Stimulated activated naive B cell treated with anti-CD40 and anti-IgM and Interleukin-4, amounts not matched to agents 10 μg/mL and 1 μg/mL and 100 μg/mL, for 72 hours (primary cell): ENCODE measurements at regions not wholly inside any gene's neighbourhood (a gene's known extent, or its start where the extent isn't known, plus 50 kb on each side); places are given as distances from the start of the nearest gene placed in this dataset.

Experiments
- ATAC-seq, 2 donors: fragments of 150-1000 bp; cut with Tn5 transposase; replicated peaks; 2 replicates each; pipeline ENCODE4 v1.10.0; 2021; ENCODE audit warnings: moderate library complexity in 1 of 2
- DNase-seq: peaks from one replicate; pipeline ENCODE4 v3.0.0; 2021
- H3K27ac Mint-ChIP-seq: one replicate; pipeline ENCODE4 v1.8.0; 2022; ENCODE audit warnings: mild to moderate bottlenecking, mixed read lengths
- H3K27me3 Mint-ChIP-seq, 2 donors: one replicate each; pipeline ENCODE4 v1.8.0; 2022; ENCODE audit warnings: mixed read lengths in 2 of 2
- H3K36me3 Mint-ChIP-seq, 2 donors: one replicate each; pipeline ENCODE4 v1.8.0; 2022; ENCODE audit warnings: mixed read lengths in 2 of 2, mild to moderate bottlenecking in 1 of 2
- H3K4me1 Mint-ChIP-seq, 2 donors: one replicate each; pipeline ENCODE4 v1.8.0; 2022; ENCODE audit warnings: mixed read lengths in 2 of 2, mild to moderate bottlenecking in 1 of 2
- H3K4me3 Mint-ChIP-seq, 2 donors: one replicate each; pipeline ENCODE4 v1.8.0; 2022; ENCODE audit warnings: mild to moderate bottlenecking in 2 of 2, mixed read lengths in 2 of 2, moderate library complexity in 1 of 2
- H3K9me3 Mint-ChIP-seq, 2 donors: one replicate each; pipeline ENCODE4 v1.8.0; 2022; ENCODE audit warnings: mixed read lengths in 2 of 2, mild to moderate bottlenecking in 1 of 2

DNA sequence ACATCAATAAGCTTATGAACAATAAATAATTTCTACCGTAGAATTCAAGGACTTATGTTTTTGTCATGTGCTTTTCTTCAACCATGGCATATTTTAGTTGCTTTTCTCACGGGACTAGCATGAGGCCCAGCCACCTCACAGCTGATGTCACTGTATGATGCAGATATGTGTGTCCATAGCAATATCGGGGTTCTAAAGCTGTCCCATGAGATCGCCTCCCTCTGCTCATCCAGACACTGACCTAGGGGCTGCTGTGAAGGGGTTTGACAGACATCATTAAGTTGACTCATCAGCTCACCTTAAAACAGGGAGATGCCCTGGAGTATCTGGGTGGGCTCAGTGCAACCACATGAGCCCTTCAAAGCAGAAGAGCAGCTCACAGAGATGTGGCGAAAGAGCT lies 210.3 kb upstream of the AJAP1 start:
- Mint-ChIP-seq H3K27me3 (peaks cover 38 to 41% of the 10 kb centered on the region in 2 donors), H3K27ac (no peak overlapping the region), H3K9me3 (peaks cover 0 to 1% of the 10 kb centered on the region in 2 donors), H3K4me3 (no peak overlapping the region), H3K36me3 (no peaks in the 10 kb centered on the region), H3K4me1 (no peaks in the 10 kb centered on the region)
- no peak for ATAC-seq
- DNase-seq, result no peak

DNA sequence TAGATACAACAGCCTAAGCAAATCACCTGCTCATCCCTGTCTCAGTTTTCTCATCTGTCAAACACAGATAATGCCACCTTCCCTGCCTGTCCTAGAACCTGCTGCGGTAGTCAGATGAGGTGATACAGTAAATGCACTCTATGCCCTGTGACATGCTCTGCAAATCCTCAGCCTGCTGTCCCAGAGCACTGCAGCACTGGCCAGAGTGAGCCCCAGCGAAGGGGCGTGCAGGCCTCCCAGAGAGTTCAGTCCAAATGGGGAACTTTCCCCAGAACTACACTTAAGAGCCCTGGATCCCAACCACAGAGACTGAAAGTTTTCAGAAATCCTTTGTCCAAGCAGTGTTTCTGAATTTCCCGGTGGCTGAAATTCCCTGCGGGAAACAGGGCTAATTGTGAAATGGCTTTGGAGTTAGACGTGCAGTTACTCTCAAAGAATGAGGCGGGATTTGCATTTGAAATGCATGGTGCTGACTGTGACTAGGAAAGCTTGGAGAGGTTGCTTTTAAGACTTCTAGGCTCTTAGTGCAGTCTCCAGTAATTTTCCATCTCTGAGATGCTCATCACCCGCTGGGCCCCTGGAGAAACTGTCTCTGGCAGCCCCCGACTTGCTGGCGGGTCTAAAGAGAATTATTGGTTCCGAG lies 206.5 kb upstream of the AJAP1 start:
- DNase-seq (no peak), ATAC-seq (no peak)
- Mint-ChIP-seq H3K27ac (no peak overlapping the region), H3K4me1 (no peaks in the 10 kb centered on the region), H3K9me3 (peaks cover 0 to 1% of the 10 kb centered on the region in 2 donors), H3K27me3 (peaks cover 43 to 48% of the 10 kb centered on the region in 2 donors), H3K36me3 (no peaks in the 10 kb centered on the region), H3K4me3 (no peak overlapping the region)

DNA sequence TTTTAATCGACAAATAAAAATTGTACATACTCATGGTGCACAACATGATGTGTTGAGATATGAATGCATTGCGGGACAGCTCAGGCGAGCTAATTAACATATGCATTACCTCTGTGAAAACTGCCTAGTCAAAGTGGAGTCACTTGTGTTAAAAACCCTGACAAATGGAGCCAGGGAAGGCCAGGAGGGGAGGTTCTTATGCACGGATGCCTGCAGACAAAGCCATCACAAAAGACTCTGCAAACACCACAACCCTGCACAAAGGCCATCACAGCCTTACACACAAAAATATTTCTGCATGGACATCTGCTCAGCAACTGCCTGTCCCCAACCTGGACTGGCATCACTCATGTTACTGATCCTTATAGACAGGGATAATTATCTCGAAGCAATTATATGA lies 204.4 kb upstream of the AJAP1 start:
- Mint-ChIP-seq H3K4me3 (no peak overlapping the region), H3K9me3 (no peaks in the 10 kb centered on the region), H3K27me3 (peaks cover 31 to 42% of the 10 kb centered on the region in 2 donors), H3K4me1 (no peaks in the 10 kb centered on the region), H3K36me3 (no peaks in the 10 kb centered on the region), H3K27ac (no peak overlapping the region)
- DNase-seq, result no peak
- no peak for ATAC-seq

DNA sequence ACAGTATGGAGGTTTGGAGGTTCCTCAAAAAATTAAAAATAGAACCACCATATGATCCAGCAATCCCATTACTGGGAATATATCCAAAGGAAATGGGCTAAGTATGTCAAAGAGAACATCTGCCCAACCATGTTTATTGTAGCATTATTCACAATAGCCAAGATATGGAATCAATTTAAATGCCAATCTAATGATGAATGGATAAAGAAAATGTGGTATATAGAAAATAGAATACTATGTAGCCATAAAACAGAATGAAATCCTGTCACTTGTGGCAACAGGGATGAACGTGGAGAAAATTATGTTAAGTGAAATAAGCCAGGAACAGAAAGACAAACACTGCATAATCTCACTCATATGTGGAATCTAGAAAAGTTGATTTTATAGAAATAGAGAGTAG lies 201.7 kb upstream of the AJAP1 start:
- Mint-ChIP-seq H3K4me1 (no peaks in the 10 kb centered on the region), H3K36me3 (peaks cover 0 to 2% of the 10 kb centered on the region in 2 donors), H3K27me3 (peaks cover 12 to 21% of the 10 kb centered on the region in 2 donors), H3K9me3 (peaks cover 5% of the 10 kb centered on the region in 2 donors), H3K4me3 (no peak overlapping the region), H3K27ac (no peak overlapping the region)
- ATAC-seq (no peak), DNase-seq (no peak)

DNA sequence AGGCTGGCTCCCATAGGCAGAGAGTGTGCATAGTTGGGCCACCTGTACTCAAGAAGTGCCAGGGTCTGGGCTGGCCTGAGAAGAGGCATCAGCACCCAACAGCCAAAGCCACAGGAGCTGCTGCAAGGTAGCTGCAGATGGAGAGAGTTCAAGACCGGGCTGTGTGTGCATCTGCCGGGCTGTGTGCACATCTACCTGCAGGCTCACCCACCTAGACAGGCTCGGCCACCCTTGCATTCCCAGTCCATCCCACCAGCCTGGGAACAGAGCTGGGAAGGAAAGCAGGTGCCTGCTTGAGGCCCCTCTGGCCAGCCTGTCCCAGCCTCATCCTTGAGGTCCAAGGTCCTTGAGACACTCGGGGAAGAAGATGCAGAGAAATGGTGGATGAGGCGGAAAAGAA lies 194.4 kb upstream of the AJAP1 start:
- no peak for DNase-seq
- Mint-ChIP-seq H3K27me3 (no peaks in the 10 kb centered on the region), H3K36me3 (peaks cover 0 to 2% of the 10 kb centered on the region in 2 donors), H3K9me3 (peaks cover 5 to 9% of the 10 kb centered on the region in 2 donors), H3K4me3 (no peak overlapping the region), H3K27ac (no peak overlapping the region), H3K4me1 (no peaks in the 10 kb centered on the region)
- ATAC-seq, result no peak

DNA sequence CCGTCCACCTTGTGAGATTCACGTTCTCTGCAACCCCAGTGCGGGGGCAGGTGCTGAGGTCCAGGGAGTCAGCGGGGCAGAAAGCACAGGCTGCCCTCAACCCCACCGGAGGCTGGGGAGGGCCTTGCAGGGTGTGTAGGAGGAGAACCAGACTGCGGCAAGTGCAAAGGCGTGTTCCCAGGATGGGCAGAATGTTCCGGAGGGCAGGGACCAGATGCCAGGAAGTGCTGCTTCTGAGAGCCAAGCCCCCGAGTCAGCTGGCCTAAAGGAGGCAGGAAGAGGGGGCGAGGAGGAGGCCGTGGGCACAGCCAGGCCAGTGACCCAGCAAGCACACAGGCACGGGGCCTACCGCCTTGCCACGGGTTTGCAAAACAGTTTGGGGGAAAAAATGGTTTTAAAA lies 193.8 kb upstream of the AJAP1 start:
- no peak for ATAC-seq
- peaks cover 0 to 2% of the 10 kb centered on the region in 2 donors for H3K36me3 Mint-ChIP-seq
- no peak for DNase-seq
- no peak overlapping the region for H3K27ac Mint-ChIP-seq
- no peak overlapping the region for H3K4me3 Mint-ChIP-seq
- H3K9me3 Mint-ChIP-seq, result peaks cover 5 to 10% of the 10 kb centered on the region in 2 donors
- no peaks in the 10 kb centered on the region for H3K4me1 Mint-ChIP-seq
- no peaks in the 10 kb centered on the region for H3K27me3 Mint-ChIP-seq

DNA sequence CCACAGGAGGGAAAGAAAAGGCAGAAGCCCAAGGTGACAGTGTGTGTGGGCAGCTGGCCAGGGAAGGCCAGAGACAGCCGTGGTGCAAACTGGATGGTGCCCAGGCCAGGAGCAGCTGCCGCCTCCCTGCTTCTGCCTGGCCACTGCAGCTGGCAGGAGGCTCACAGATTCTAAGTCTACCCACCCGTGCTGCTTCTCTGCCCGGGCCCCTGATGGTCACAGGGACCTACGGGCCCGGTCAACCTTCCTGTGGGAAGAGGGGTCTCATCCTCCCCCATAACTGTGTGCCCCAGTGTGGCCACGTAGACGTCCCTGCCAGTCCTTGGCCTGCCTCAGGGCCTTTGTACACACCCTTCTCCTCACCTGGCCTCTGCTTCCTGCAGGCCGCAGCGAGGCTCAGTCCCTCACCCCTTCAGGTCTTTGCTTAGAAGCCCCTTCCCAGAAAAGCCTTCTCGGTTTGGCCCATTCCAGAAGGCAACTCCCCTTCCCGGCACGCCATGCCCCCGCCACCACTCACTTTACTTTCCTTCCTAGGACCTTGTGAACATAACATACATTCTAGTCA lies 192.6 kb upstream of the AJAP1 start:
- Mint-ChIP-seq H3K4me1 (no peaks in the 10 kb centered on the region), H3K9me3 (peaks cover 2 to 6% of the 10 kb centered on the region in 2 donors), H3K27ac (no peak overlapping the region), H3K4me3 (no peak overlapping the region), H3K36me3 (no peaks in the 10 kb centered on the region), H3K27me3 (peaks cover 2 to 3% of the 10 kb centered on the region in 2 donors)
- ATAC-seq (no peak), DNase-seq (no peak)

DNA sequence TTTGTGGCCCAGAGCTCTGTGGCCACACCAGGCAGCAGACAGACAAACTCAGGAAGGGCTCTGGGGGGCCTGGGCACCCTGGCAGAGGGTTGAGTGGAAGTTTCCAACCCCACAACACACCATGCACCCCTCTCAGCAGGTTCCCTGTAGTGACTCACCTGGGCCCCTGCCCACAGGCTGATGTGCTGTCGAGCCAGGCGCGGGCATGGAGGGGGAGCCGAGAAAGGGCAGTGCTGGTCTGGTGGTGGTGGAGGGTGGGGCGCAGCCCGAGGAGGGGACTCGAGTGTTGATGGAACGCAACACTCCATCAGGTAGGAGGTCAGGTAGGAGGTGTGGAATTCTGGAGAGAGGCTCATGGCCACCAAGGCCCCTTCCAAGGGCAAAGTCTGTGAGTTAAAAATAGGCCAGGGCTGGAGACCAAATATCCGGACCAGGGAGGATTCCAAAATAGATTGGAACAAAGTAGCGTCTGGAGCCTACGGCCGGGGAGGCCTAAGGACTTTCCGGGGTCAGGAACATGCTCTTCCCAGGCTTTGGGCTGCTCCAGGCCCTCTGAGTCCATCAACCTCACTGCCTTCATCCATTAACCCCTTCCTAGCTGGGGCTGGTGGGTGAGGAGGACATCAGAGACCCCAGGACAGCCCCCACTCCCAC lies 191.5 kb upstream of the AJAP1 start:
- no peak for ATAC-seq
- H3K4me3 Mint-ChIP-seq, result no peak overlapping the region
- no peak for DNase-seq
- no peak overlapping the region for H3K27ac Mint-ChIP-seq
- H3K27me3 Mint-ChIP-seq, result peaks cover 6 to 11% of the 10 kb centered on the region in 2 donors
- peaks cover 4 to 5% of the 10 kb centered on the region in 2 donors for H3K9me3 Mint-ChIP-seq
- H3K4me1 Mint-ChIP-seq, result no peaks in the 10 kb centered on the region
- H3K36me3 Mint-ChIP-seq, result no peaks in the 10 kb centered on the region

DNA sequence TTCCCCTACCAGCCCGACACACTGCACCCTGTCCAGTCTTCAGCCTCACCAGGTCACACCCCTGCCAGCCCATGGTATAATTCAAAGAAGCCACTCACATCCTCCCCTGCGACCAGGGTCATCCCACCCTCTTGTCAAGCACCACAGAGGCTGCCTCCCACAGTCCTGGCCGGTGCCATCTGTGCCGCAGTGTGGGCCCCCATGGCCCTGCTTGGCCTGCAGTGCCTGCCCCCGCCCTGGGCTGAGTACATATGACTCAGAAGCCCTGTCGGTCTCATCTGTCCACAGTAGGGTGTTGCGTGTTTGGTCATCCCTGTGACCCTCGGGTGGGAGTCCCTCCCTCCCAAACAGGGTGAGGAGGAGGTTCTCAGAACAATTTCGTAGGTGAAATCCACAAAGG lies 190.8 kb upstream of the AJAP1 start:
- Mint-ChIP-seq H3K36me3 (no peaks in the 10 kb centered on the region), H3K9me3 (peaks cover 4 to 5% of the 10 kb centered on the region in 2 donors), H3K27ac (no peak overlapping the region), H3K4me1 (no peaks in the 10 kb centered on the region), H3K27me3 (peaks cover 6 to 11% of the 10 kb centered on the region in 2 donors), H3K4me3 (no peak overlapping the region)
- no peak for DNase-seq
- ATAC-seq, result no peak

DNA sequence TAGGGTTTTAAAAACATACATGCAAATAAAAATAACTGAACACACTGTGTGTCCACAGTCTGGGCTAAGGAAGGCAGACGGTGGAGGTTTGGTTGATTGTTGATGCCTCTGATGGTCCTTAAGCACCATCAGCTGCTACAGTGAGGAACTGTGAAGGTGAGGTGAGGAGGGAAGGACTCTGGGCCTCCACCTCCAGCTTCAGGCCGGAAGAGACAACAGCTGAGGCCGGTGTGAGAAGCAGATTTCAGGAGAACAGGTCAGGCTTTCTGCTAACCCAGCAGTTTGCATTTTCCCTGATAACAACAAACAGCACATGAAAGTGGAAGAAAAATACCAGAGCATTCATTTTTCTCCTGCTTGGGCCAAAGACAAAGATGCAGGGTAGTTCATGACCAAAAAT lies 189.9 kb upstream of the AJAP1 start:
- no peak for DNase-seq
- Mint-ChIP-seq H3K27ac (no peak overlapping the region), H3K4me1 (no peaks in the 10 kb centered on the region), H3K9me3 (peaks cover 4 to 5% of the 10 kb centered on the region in 2 donors), H3K4me3 (no peak overlapping the region), H3K36me3 (no peaks in the 10 kb centered on the region), H3K27me3 (peaks cover 6 to 14% of the 10 kb centered on the region in 2 donors)
- ATAC-seq, result no peak

DNA sequence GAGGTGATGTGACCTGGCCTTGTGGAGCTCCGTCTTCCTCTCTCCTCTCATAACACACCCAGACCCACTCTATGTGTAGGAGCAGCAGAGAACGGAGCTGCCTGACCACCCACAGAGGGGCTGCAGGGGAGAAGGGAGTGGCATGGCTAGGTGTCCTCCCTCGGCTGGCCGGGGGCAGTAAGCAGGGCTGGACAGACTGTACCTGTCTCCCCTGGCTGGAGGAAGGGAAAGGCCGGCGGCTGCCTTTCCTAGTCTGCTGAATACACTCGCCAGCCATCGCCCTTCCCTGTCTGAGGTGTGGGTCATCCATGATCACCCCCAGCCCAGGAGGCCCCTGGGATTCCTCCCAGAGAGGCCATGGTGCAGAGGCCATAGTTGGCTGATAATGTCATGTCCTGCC lies 187.2 kb upstream of the AJAP1 start:
- Mint-ChIP-seq H3K27ac (no peak overlapping the region), H3K36me3 (no peaks in the 10 kb centered on the region), H3K9me3 (peaks cover 4 to 9% of the 10 kb centered on the region in 2 donors), H3K4me1 (no peaks in the 10 kb centered on the region), H3K4me3 (no peak overlapping the region), H3K27me3 (peaks cover 6 to 14% of the 10 kb centered on the region in 2 donors)
- ATAC-seq (no peak), DNase-seq (no peak)

DNA sequence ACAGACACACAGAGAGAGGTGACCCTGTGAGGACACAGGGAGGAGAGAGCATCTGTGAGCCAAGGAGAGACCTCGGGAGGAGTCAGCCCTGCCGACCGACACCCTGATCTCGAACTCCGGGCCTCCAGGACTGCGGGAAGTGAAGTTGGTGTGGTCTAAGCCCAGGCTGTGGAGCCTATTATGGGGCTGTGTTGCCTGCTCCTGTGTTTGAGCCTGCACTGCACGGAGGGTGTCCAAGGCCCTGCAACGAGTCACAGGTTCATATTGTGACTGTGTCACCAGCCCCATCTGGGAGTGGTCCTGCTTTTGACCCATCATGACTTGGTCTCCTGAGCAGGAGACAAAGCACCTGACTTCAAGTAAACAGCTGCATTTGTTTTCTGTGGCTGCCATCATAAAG lies 186.0 kb upstream of the AJAP1 start:
- H3K4me3 Mint-ChIP-seq, result no peak overlapping the region
- no peak overlapping the region for H3K27ac Mint-ChIP-seq
- H3K9me3 Mint-ChIP-seq, result peaks cover 4 to 9% of the 10 kb centered on the region in 2 donors
- H3K4me1 Mint-ChIP-seq, result no peaks in the 10 kb centered on the region
- DNase-seq (no peak), ATAC-seq (no peak)
- peaks cover 6 to 14% of the 10 kb centered on the region in 2 donors for H3K27me3 Mint-ChIP-seq
- H3K36me3 Mint-ChIP-seq, result no peaks in the 10 kb centered on the region

DNA sequence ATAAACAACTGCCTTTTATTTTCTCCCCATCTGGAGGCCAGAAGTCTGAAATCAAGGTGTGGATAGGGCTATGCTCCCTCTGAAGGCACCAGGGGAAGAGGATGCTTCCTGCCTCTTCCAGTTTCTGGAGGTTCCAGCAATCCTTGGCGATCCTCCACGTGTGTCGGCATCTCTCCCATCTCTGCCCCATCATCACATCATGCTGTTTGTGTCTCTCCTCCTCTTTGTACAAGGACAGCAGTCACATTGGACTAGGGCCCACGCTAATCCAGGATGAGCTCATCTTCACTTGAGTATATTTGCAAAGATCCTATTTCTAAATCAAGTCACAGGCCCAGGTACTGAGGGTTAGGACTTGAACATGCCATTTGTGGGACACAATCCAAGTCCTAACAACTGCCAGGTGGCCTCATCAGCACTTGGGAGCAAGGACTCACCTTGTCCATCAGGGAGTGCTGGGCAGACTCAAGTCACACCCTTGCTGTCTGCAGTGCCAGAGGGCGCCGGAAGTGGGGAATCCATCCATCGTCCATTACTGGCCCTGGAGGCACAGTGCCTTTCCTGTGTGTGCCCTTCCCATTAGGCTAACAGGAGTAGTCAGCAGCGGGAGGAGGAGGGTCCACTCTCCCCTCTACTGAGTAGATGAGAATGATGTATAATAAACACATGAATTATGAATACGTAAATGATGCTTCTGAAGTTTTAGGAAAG lies 185.4 kb upstream of the AJAP1 start:
- Mint-ChIP-seq H3K9me3 (peaks cover 4 to 9% of the 10 kb centered on the region in 2 donors), H3K4me3 (no peak overlapping the region), H3K27ac (no peak overlapping the region), H3K4me1 (no peaks in the 10 kb centered on the region), H3K27me3 (peaks cover 6 to 14% of the 10 kb centered on the region in 2 donors), H3K36me3 (no peaks in the 10 kb centered on the region)
- DNase-seq (no peak), ATAC-seq (no peak)

DNA sequence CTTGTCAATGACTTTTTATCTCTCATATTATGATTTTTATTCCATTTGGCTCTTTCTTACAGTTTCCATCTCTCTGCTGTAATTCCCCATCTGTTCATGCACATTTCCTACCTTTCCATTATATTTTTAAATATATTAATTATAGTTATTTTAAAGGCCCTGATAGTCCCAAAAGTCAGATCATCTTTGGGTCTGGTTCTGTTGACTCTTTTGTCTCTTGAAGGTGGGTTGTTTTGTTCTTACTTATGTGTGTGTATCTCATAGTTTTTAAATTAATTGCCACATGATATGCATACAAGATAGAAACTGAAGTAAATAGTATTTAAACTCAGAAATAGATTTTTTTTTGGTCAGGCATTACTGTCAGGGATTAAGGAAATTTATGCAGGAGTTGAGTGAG lies 178.0 kb upstream of the AJAP1 start:
- Mint-ChIP-seq H3K4me3 (no peak overlapping the region), H3K36me3 (no peaks in the 10 kb centered on the region), H3K9me3 (peaks cover 11% of the 10 kb centered on the region in 2 donors), H3K27ac (no peak overlapping the region), H3K4me1 (no peaks in the 10 kb centered on the region), H3K27me3 (peaks cover 0 to 5% of the 10 kb centered on the region in 2 donors)
- DNase-seq (no peak), ATAC-seq (no peak)
